Adrenal gland (tissue), 9 donors: ENCODE measurements at regions not wholly inside any gene's neighbourhood (a gene's known extent, or its start where the extent isn't known, plus 50 kb on each side); places are given as distances from the start of the nearest gene placed in this dataset.

Experiments used
- DNase-seq, 7 donors: peaks; one replicate each; pipeline ENCODE4 v3.0.0-alpha.2; 2019 to 2020
- H3K27ac ChIP-seq, 5 donors: fragments of 200-600 bp; sonication (generic) in 4 of 5; 1 replicate in 3 of 5; 2 replicates in 2 of 5; pipeline versions ENCODE4 v1.5.1 to v1.8.0; 2016 to 2020; ENCODE audit warnings: mild to moderate bottlenecking in 1 of 5
- H3K27me3 ChIP-seq: fragments of 200-600 bp; 2 replicates; pipeline ENCODE4 v1.8.0; 2021
- H3K36me3 ChIP-seq, 2 donors: fragments of 200-600 bp; replicated peaks in 1 of 2; 1 replicate in 1 of 2; 2 replicates in 1 of 2; pipeline versions ENCODE4 v1.5.1 to v1.8.0; 2018 to 2022
- H3K4me1 ChIP-seq, 2 donors: fragments of 200-600 bp; replicated peaks in 1 of 2; 1 replicate in 1 of 2; 2 replicates in 1 of 2; pipeline versions ENCODE4 v1.5.1 to v1.8.0; 2018 to 2021
- H3K4me3 ChIP-seq, 4 donors: fragments of 200-600 bp; sonication (generic) in 3 of 4; one replicate each; pipeline ENCODE4 v1.5.1; 2016 to 2018
- H3K9me3 ChIP-seq, 3 donors: fragments of 200-600 bp; sonication (generic) in 1 of 3; replicated peaks in 1 of 3; 1 replicate in 2 of 3; 2 replicates in 1 of 3; pipeline versions ENCODE4 v1.5.1 to v1.8.0; 2016 to 2021
- CTCF ChIP-seq, 6 experiments: fragments of 450-650 bp in 4 of 6; fragments of 200-600 bp in 2 of 6; sonication (generic) in 1 of 6; IDR thresholded peaks; 1 replicate in 5 of 6; 2 replicates in 1 of 6; pipeline versions ENCODE4 v1.5.1 to v1.8.0; 2016 to 2021; ENCODE audit warnings: antibody characterized with exemption in 6 of 6, mild to moderate bottlenecking in 2 of 6, moderate library complexity in 1 of 6
- POLR2A ChIP-seq, 2 donors: fragments of 450-650 bp; IDR thresholded peaks; one replicate each; pipeline ENCODE4 v1.6.1; 2017; ENCODE audit warnings: antibody characterized with exemption in 2 of 2, mild to moderate bottlenecking in 2 of 2, moderate library complexity in 1 of 2
- WGBS, 4 donors: extraction: QIAGEN DNeasy Blood & Tissue Kit in 2 of 4; methylation state at CpG; one replicate each; pipeline versions ENCODE4 v1.1.5 to v1.1.7; 2013 to 2017; 5-methylcytosine and 5-hydroxymethylcytosine counted together
- intact Hi-C, 2 donors: fragments of 100-400 bp; cut with DNase I; formaldehyde crosslinking; loops; one replicate each; pipeline versions ENCODE4 v1.14.1 to v1.15.0; 2022 to 2023
- donor health status: healthy with polysubstance abuse.
- donor health status: Bipolar disorder and iron deficiency.
- donor health status: DM: yes; HTN: yes; CAD: no.
- donor health status: DM: no; HTN: no; CAD: no.
- donor health status: DM: no; HTN: no; CAD: no.

DNA sequence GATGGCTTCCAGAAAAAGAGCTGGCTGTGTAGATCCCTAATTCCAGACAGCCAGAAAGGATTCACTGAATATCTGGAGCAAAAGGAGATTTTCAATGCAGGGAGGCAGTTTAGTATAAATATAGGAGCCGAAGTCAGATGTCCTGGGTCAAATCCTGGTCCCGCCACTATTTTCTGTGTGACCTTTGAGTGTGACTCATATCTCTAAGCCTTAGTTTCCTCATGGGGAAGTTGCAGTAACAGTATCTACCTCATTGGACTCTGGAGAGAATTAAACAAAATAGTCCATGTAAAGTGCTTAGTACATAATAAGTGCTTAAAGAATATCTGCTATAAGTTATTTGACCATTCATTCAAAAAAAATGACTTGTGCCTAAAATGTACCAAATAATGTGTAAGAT lies 52.1 kb upstream of the ITGA6 start:
- H3K9me3 ChIP-seq: no peaks in the 10 kb centered on the region
- peaks cover 0 to 6% of the 10 kb centered on the region in 2 donors for H3K4me1 ChIP-seq
- no peak for TF ChIP-seq POLR2A (IDR thresholded peaks at IDR 0.05)
- no peak for TF ChIP-seq CTCF (IDR thresholded peaks at IDR 0.05)
- no peak for DNase-seq
- H3K27ac ChIP-seq: no peak overlapping the region
- 41 to 57% (median 50%) methylated on average over 2 of the region's 2 CpGs for WGBS, 4 donors
- H3K27me3 ChIP-seq: no peaks in the 10 kb centered on the region
- intact Hi-C loops: no loop called here
- H3K4me3 ChIP-seq: no peak overlapping the region
- no peaks in the 10 kb centered on the region for H3K36me3 ChIP-seq

DNA sequence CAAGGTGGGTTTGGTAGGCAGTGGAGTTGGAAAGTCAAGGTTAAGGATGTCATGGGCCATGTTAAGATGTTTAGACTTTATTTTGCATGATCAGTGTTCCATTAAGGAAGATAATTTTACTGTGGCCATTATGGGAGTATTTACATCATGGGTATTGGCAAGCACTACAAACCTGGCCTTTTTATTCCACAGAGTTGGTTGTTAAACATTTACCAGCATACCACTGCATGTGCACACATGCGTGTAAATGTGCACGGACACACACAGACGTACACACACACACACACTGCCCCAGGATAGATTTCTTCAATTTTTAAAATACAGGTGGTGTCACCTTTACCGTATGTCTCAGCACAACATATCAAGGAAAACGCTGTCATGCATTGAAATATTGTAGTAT lies 51.4 kb upstream of the ITGA6 start:
- Histone ChIP-seq H3K36me3 (no peaks in the 10 kb centered on the region), H3K27ac (no peak overlapping the region), H3K4me3 (no peak overlapping the region), H3K27me3 (no peaks in the 10 kb centered on the region), H3K4me1 (peaks cover 0 to 6% of the 10 kb centered on the region in 2 donors), H3K9me3 (no peaks in the 10 kb centered on the region)
- WGBS, 4 donors: 78 to 92% (median 91%) methylated on average over 5 of the region's 5 CpGs
- TF ChIP-seq CTCF (IDR thresholded peaks at IDR 0.05) (no peak), POLR2A (IDR thresholded peaks at IDR 0.05) (no peak)
- no peak for DNase-seq
- intact Hi-C loops: no loop called here

- H3K27ac ChIP-seq: no peak overlapping the region
- 51 to 62% (median 52%) methylated on average over 5 of the region's 5 CpGs for WGBS, 4 donors
- no peaks in the 10 kb centered on the region for H3K36me3 ChIP-seq
- H3K9me3 ChIP-seq: no peaks in the 10 kb centered on the region
- TF ChIP-seq CTCF (IDR thresholded peaks at IDR 0.05): no peak
- no peak for TF ChIP-seq POLR2A (IDR thresholded peaks at IDR 0.05)
- no peaks in the 10 kb centered on the region for H3K27me3 ChIP-seq
- intact Hi-C loops: no loop called here
- peaks cover 0 to 6% of the 10 kb centered on the region in 2 donors for H3K4me1 ChIP-seq
- no peak for DNase-seq
- no peak overlapping the region for H3K4me3 ChIP-seq
These were observed 50.8 kb upstream of the ITGA6 start for GRCh38 chr2:172376505-172377125.

DNA sequence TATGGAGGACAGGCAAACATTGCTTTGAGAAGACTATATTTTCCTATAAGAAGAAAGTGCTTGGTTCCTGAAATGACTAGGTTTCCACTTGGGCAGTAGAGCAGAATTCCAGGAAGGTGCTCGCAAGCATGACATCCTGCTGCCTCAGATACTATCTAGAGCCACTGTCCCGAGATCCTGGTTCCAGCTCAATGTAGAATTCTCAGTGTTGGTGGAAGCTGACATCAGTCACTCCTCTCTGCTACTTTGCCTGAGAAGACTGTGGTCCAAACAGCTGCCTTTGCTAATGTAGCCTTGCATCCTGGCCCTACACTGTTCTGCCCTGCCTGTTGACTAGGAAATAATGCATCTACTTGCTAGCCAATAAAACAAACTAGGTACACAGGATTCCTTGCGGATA lies 50.0 kb upstream of the ITGA6 start:
- TF ChIP-seq POLR2A (IDR thresholded peaks at IDR 0.05) (no peak), CTCF (IDR thresholded peaks at IDR 0.05) (no peak)
- 81 to 89% (median 84%) methylated on average over 3 of the region's 3 CpGs for WGBS, 4 donors

More for the DNA sequence above, 50.0 kb upstream of the ITGA6 start:
- intact Hi-C loops: no loop called here
- no peaks in the 10 kb centered on the region for H3K27me3 ChIP-seq
- DNase-seq: no peak
- H3K36me3 ChIP-seq: no peaks in the 10 kb centered on the region
- H3K27ac ChIP-seq: no peak overlapping the region
- H3K4me1 ChIP-seq: peaks cover 0 to 6% of the 10 kb centered on the region in 2 donors
- no peaks in the 10 kb centered on the region for H3K9me3 ChIP-seq
- H3K4me3 ChIP-seq: no peak overlapping the region
